BLaER1 (cell line): ENCODE measurements at regions not wholly inside any gene's neighbourhood (a gene's known extent, or its start where the extent isn't known, plus 50 kb on each side); places are given as distances from the start of the nearest gene placed in this dataset.
"Not testable (repeated sequence)": the region's sequence is repeated elsewhere in the genome, so short reads cannot be mapped to it uniquely, and the experiment has no call there.

Source experiments
- H3K27ac ChIP-seq: shearing (Covaris generic); formaldehyde crosslinking; 2 replicates; pipeline ENCODE4 v1.8.1; 2022
- H3K27me3 ChIP-seq: shearing (Covaris generic); formaldehyde crosslinking; 2 replicates; pipeline ENCODE4 v1.8.1; 2022
- H3K36me3 ChIP-seq: shearing (Covaris generic); formaldehyde crosslinking; 2 replicates; pipeline ENCODE4 v1.8.1; 2022
- H3K4me1 ChIP-seq: shearing (Covaris generic); formaldehyde crosslinking; 2 replicates; pipeline ENCODE4 v1.8.1; 2022
- H3K4me2 ChIP-seq: shearing (Covaris generic); formaldehyde crosslinking; 2 replicates; pipeline ENCODE4 v1.8.1; 2022
- H3K4me3 ChIP-seq: shearing (Covaris generic); formaldehyde crosslinking; 2 replicates; pipeline ENCODE4 v1.8.1; 2022
- H3K9ac ChIP-seq: shearing (Covaris generic); formaldehyde crosslinking; 2 replicates; pipeline ENCODE4 v1.8.1; 2022
- H3K9me3 ChIP-seq: shearing (Covaris generic); formaldehyde crosslinking; 2 replicates; pipeline ENCODE4 v1.8.1; 2022
- H4K20me1 ChIP-seq: shearing (Covaris generic); formaldehyde crosslinking; 2 replicates; pipeline ENCODE4 v1.8.1; 2022
- Cebpa-rat ChIP-seq: shearing (Covaris generic); IDR thresholded peaks from 2 replicates; pipeline ENCODE4 v1.8.1; 2022

- H3K27ac ChIP-seq = no peak overlapping the region
- no peaks in the 10 kb centered on the region for H3K36me3 ChIP-seq
- no peak overlapping the region for H3K4me3 ChIP-seq
- H3K9ac ChIP-seq = no peak overlapping the region
- TF ChIP-seq Cebpa-rat = no peak
- no peaks in the 10 kb centered on the region for H4K20me1 ChIP-seq
- H3K4me2 ChIP-seq = no peak overlapping the region
- no peaks in the 10 kb centered on the region for H3K27me3 ChIP-seq
- H3K4me1 ChIP-seq = no peaks in the 10 kb centered on the region
- no peaks in the 10 kb centered on the region for H3K9me3 ChIP-seq
Observed at GRCh38 chr7:37558320-37559096, 109.8 kb upstream of the ELMO1 start.

- Histone ChIP-seq H3K36me3 (no peaks in the 10 kb centered on the region), H3K4me2 (no peak overlapping the region), H3K9me3 (no peaks in the 10 kb centered on the region), H3K9ac (no peak overlapping the region), H3K27ac (no peak overlapping the region), H4K20me1 (no peaks in the 10 kb centered on the region), H3K27me3 (no peaks in the 10 kb centered on the region), H3K4me1 (no peaks in the 10 kb centered on the region), H3K4me3 (no peak overlapping the region)
- TF ChIP-seq Cebpa-rat = no peak
Observed at GRCh38 chr7:37570145-37570544, 113.4 kb upstream of the GPR141 start.

GRCh38 chr7:37571806-37572205 is 111.8 kb upstream of the GPR141 start:
- Histone ChIP-seq H4K20me1 (no peaks in the 10 kb centered on the region), H3K4me1 (no peaks in the 10 kb centered on the region), H3K27me3 (no peaks in the 10 kb centered on the region), H3K4me3 (no peak overlapping the region), H3K9ac (no peak overlapping the region), H3K9me3 (no peaks in the 10 kb centered on the region), H3K4me2 (no peak overlapping the region), H3K27ac (no peak overlapping the region), H3K36me3 (no peaks in the 10 kb centered on the region)
- TF ChIP-seq Cebpa-rat = no peak

GRCh38 chr7:37577412-37577811 is 106.2 kb upstream of the GPR141 start:
- Histone ChIP-seq H3K9me3 (no peaks in the 10 kb centered on the region), H3K4me1 (no peaks in the 10 kb centered on the region), H3K27me3 (no peaks in the 10 kb centered on the region), H3K4me2 (no peak overlapping the region), H3K4me3 (no peak overlapping the region), H3K27ac (no peak overlapping the region), H3K9ac (no peak overlapping the region), H4K20me1 (no peaks in the 10 kb centered on the region), H3K36me3 (no peaks in the 10 kb centered on the region)
- no peak for TF ChIP-seq Cebpa-rat

GRCh38 chr7:37577901-37578300 is 105.7 kb upstream of the GPR141 start:
- no peaks in the 10 kb centered on the region for H3K36me3 ChIP-seq
- TF ChIP-seq Cebpa-rat = no peak
- H3K9me3 ChIP-seq = no peaks in the 10 kb centered on the region
- no peak overlapping the region for H3K9ac ChIP-seq
- H4K20me1 ChIP-seq = no peaks in the 10 kb centered on the region
- no peaks in the 10 kb centered on the region for H3K27me3 ChIP-seq
- no peak overlapping the region for H3K4me2 ChIP-seq
- no peak overlapping the region for H3K4me3 ChIP-seq
- H3K4me1 ChIP-seq = no peaks in the 10 kb centered on the region
- H3K27ac ChIP-seq = no peak overlapping the region

GRCh38 chr7:37578350-37578749 is 105.2 kb upstream of the GPR141 start:
- Histone ChIP-seq H3K36me3 (no peaks in the 10 kb centered on the region), H3K9me3 (no peaks in the 10 kb centered on the region), H3K27me3 (no peaks in the 10 kb centered on the region), H4K20me1 (no peaks in the 10 kb centered on the region), H3K4me3 (no peak overlapping the region), H3K27ac (no peak overlapping the region), H3K4me1 (no peaks in the 10 kb centered on the region), H3K9ac (no peak overlapping the region), H3K4me2 (no peak overlapping the region)
- no peak for TF ChIP-seq Cebpa-rat

GRCh38 chr7:37580376-37580775 is 103.2 kb upstream of the GPR141 start:
- H3K4me1 ChIP-seq = no peaks in the 10 kb centered on the region
- no peak overlapping the region for H3K4me2 ChIP-seq
- H3K9ac ChIP-seq = no peak overlapping the region
- H3K36me3 ChIP-seq = no peaks in the 10 kb centered on the region
- no peak for TF ChIP-seq Cebpa-rat
- no peaks in the 10 kb centered on the region for H4K20me1 ChIP-seq
- H3K9me3 ChIP-seq = no peaks in the 10 kb centered on the region
- no peak overlapping the region for H3K4me3 ChIP-seq
- H3K27ac ChIP-seq = no peak overlapping the region
- no peaks in the 10 kb centered on the region for H3K27me3 ChIP-seq

- not testable (repeated sequence) for H4K20me1 ChIP-seq, H3K4me3 ChIP-seq, H3K4me2 ChIP-seq, H3K9ac ChIP-seq, H3K9me3 ChIP-seq, H3K27ac ChIP-seq, H3K27me3 ChIP-seq, H3K36me3 ChIP-seq, H3K4me1 ChIP-seq
Observed at GRCh38 chr7:37584651-37585463, 98.7 kb upstream of the GPR141 start.

GRCh38 chr7:37590824-37591223 is 92.7 kb upstream of the GPR141 start:
- no peak overlapping the region for H3K27ac ChIP-seq
- H3K36me3 ChIP-seq = no peaks in the 10 kb centered on the region
- H3K9ac ChIP-seq = no peak overlapping the region
- H4K20me1 ChIP-seq = no peaks in the 10 kb centered on the region
- no peak overlapping the region for H3K4me3 ChIP-seq
- H3K9me3 ChIP-seq = peaks cover 16% of the 10 kb centered on the region
- H3K4me2 ChIP-seq = no peak overlapping the region
- H3K4me1 ChIP-seq = peaks cover 8% of the 10 kb centered on the region; the same call in 1 of the 2 replicates
- H3K27me3 ChIP-seq = no peaks in the 10 kb centered on the region
- TF ChIP-seq Cebpa-rat = no peak

- Histone ChIP-seq H3K27ac (no peak overlapping the region), H3K9ac (no peak overlapping the region), H3K4me1 (peaks cover 8% of the 10 kb centered on the region; the same call in 1 of the 2 replicates), H3K4me2 (peak overlapping the region; percentile 27), H3K27me3 (no peaks in the 10 kb centered on the region), H3K36me3 (no peaks in the 10 kb centered on the region), H4K20me1 (no peaks in the 10 kb centered on the region), H3K9me3 (peaks cover 13% of the 10 kb centered on the region), H3K4me3 (no peak overlapping the region)
- no peak for TF ChIP-seq Cebpa-rat
Observed at GRCh38 chr7:37592366-37592765, 91.2 kb upstream of the GPR141 start.
